CD14-positive monocyte (primary cell): ENCODE measurements at regions not wholly inside any gene's neighbourhood (a gene's known extent, or its start where the extent isn't known, plus 50 kb on each side); places are given as distances from the start of the nearest gene placed in this dataset.

ENCODE experiments used
- DNase-seq, 3 donors: peaks; one replicate each; pipeline ENCODE4 v3.0.0-alpha.2; 2011 to 2022
- H2AFZ ChIP-seq: 2 replicates; pipeline ENCODE4 v1.6.0; 2012; ENCODE audit warnings: mild to moderate bottlenecking, low read depth, low read length, inconsistent platforms; ENCODE audit not compliant: insufficient read depth, poor library complexity, severe bottlenecking
- H3K27ac ChIP-seq, 2 donors: 1 replicate in 1 of 2; 2 replicates in 1 of 2; pipeline ENCODE4 v1.5.1; 2012 to 2013; ENCODE audit warnings: low read length in 2 of 2, control low read depth in 1 of 2, inconsistent platforms in 1 of 2, low read depth in 1 of 2, mild to moderate bottlenecking in 1 of 2
- H3K27me3 ChIP-seq, 2 donors: one replicate each; pipeline versions ENCODE4 v1.6.0 to v1.6.1; 2011 to 2013; ENCODE audit warnings: low read length in 2 of 2; ENCODE audit not compliant: control insufficient read depth in 2 of 2, insufficient read depth in 2 of 2
- H3K36me3 ChIP-seq, 2 donors: replicated peaks in 1 of 2; 1 replicate in 1 of 2; 2 replicates in 1 of 2; pipeline versions ENCODE4 v1.5.1 to v1.6.1; 2012 to 2013; ENCODE audit warnings: low read length in 2 of 2, control low read depth in 1 of 2, inconsistent platforms in 1 of 2, mild to moderate bottlenecking in 1 of 2; ENCODE audit not compliant: insufficient read depth in 2 of 2, control insufficient read depth in 1 of 2
- H3K4me1 ChIP-seq, 2 donors: 1 replicate in 1 of 2; 2 replicates in 1 of 2; pipeline versions ENCODE4 v1.5.1 to v1.6.1; 2012 to 2013; ENCODE audit warnings: low read length in 2 of 2, control low read depth in 1 of 2, inconsistent platforms in 1 of 2, mild to moderate bottlenecking in 1 of 2, moderate library complexity in 1 of 2; ENCODE audit not compliant: insufficient read depth in 2 of 2, control insufficient read depth in 1 of 2
- H3K4me2 ChIP-seq: replicated peaks from 2 replicates; pipeline ENCODE3; 2012; ENCODE audit warnings: low read length, moderate library complexity, mild to moderate bottlenecking; ENCODE audit not compliant: poor library complexity, severe bottlenecking; ENCODE audit errors: extremely low read depth
- H3K4me3 ChIP-seq, 3 experiments: fragments of 200-600 bp in 1 of 3; sonication (generic) in 1 of 3; replicated peaks in 1 of 3; 1 replicate in 2 of 3; 2 replicates in 1 of 3; pipeline ENCODE4 v1.5.1; 2011 to 2013; ENCODE audit warnings: low read length in 3 of 3, mild to moderate bottlenecking in 3 of 3, control low read depth in 2 of 3, low read depth in 2 of 3, inconsistent platforms in 1 of 3, moderate library complexity in 1 of 3
- H3K79me2 ChIP-seq: 2 replicates; pipeline ENCODE4 v1.6.0; 2012; ENCODE audit warnings: mild to moderate bottlenecking, control low read depth, inconsistent platforms, low read length, moderate library complexity; ENCODE audit not compliant: insufficient read depth
- H3K9ac ChIP-seq: 2 replicates; pipeline ENCODE4 v1.6.0; 2017; ENCODE audit warnings: low read length, mild to moderate bottlenecking; ENCODE audit not compliant: insufficient read depth, poor library complexity, severe bottlenecking
- H3K9me3 ChIP-seq, 2 donors: replicated peaks in 1 of 2; 1 replicate in 1 of 2; 2 replicates in 1 of 2; pipeline versions ENCODE4 v1.5.1 to v1.6.1; 2012 to 2013; ENCODE audit warnings: low read length in 2 of 2, control low read depth in 1 of 2; ENCODE audit not compliant: control insufficient read depth in 1 of 2, insufficient read depth in 1 of 2
- H4K20me1 ChIP-seq: 2 replicates; pipeline ENCODE4 v1.6.0; 2012; ENCODE audit warnings: mild to moderate bottlenecking, low read length, control low read depth, moderate library complexity; ENCODE audit not compliant: insufficient read depth
- H3K27ac Mint-ChIP-seq, 7 donors: one replicate each; pipeline ENCODE4 v1.8.0; 2020; ENCODE audit warnings: mild to moderate bottlenecking in 7 of 7, mixed read lengths in 7 of 7, moderate library complexity in 6 of 7, inconsistent platforms in 2 of 7
- H3K27me3 Mint-ChIP-seq, 3 donors: one replicate each; pipeline ENCODE4 v1.8.0; 2021 to 2022; ENCODE audit warnings: low read depth in 3 of 3, mild to moderate bottlenecking in 3 of 3, mixed read lengths in 3 of 3, moderate library complexity in 3 of 3, inconsistent platforms in 1 of 3
- H3K36me3 Mint-ChIP-seq, 2 donors: one replicate each; pipeline ENCODE4 v1.8.0; 2020; ENCODE audit warnings: mixed read lengths in 2 of 2, inconsistent platforms in 1 of 2, mild to moderate bottlenecking in 1 of 2
- H3K4me1 Mint-ChIP-seq: one replicate; pipeline ENCODE4 v1.8.0; 2020; ENCODE audit warnings: mild to moderate bottlenecking, mixed read lengths
- H3K4me3 Mint-ChIP-seq, 2 donors: one replicate each; pipeline ENCODE4 v1.8.0; 2020; ENCODE audit warnings: mild to moderate bottlenecking in 2 of 2, mixed read lengths in 2 of 2, moderate library complexity in 1 of 2
- H3K9me3 Mint-ChIP-seq, 7 donors: one replicate each; pipeline ENCODE4 v1.8.0; 2020 to 2022; ENCODE audit warnings: mixed read lengths in 7 of 7, mild to moderate bottlenecking in 6 of 7, moderate library complexity in 6 of 7, inconsistent platforms in 2 of 7
- CTCF ChIP-seq: fragments of 200-600 bp; IDR thresholded peaks from one replicate; pipeline ENCODE4 v1.8.0; 2022; ENCODE audit warnings: antibody characterized with exemption, mild to moderate bottlenecking
- WGBS: methylation state at CpG from one replicate; pipeline ENCODE4 v1.1.5; 2013; ENCODE audit warnings: missing lambda C conversion rate; ENCODE audit not compliant: insufficient coverage; 5-methylcytosine and 5-hydroxymethylcytosine counted together
- intact Hi-C, 2 donors: fragments of 100-400 bp; cut with micrococcal nuclease; formaldehyde crosslinking; loops; one replicate each; pipeline versions ENCODE4 v1.15.0 to v1.15.1; 2023

GRCh38 chr16:20181416-20181815, 107.7 kb upstream of the GPR139 start:
- intact Hi-C loops: no loop called here
- Histone ChIP-seq H3K4me2 (no peak overlapping the region), H2AFZ (no peak overlapping the region), H3K79me2 (no peaks in the 10 kb centered on the region), H3K9ac (no peak overlapping the region), H3K27me3 (no peaks in the 10 kb centered on the region), H3K4me3 (no peak overlapping the region), H3K9me3 (no peaks in the 10 kb centered on the region), H3K36me3 (no peaks in the 10 kb centered on the region), H4K20me1 (no peaks in the 10 kb centered on the region), H3K27ac (no peak overlapping the region), H3K4me1 (no peaks in the 10 kb centered on the region)
- no peaks in the 10 kb centered on the region for H3K36me3 Mint-ChIP-seq
- DNase-seq: no peak
- 96% methylated on average over 3 of the region's 4 CpGs for WGBS
- no peak overlapping the region for H3K4me3 Mint-ChIP-seq
- peaks cover 0 to 4% (median 2%) of the 10 kb centered on the region in 7 donors for H3K9me3 Mint-ChIP-seq
- no peaks in the 10 kb centered on the region for H3K4me1 Mint-ChIP-seq
- no peak for TF ChIP-seq CTCF
- H3K27ac Mint-ChIP-seq: no peak overlapping the region
- H3K27me3 Mint-ChIP-seq: peaks cover 0 to 3% (median 0%) of the 10 kb centered on the region in 3 donors

GRCh38 chr16:20178297-20178696, 104.6 kb upstream of the GPR139 start:
- H3K4me3 ChIP-seq: no peak overlapping the region
- no peaks in the 10 kb centered on the region for H3K4me1 Mint-ChIP-seq
- peaks cover 0 to 6% (median 4%) of the 10 kb centered on the region in 3 donors for H3K27me3 Mint-ChIP-seq
- no peaks in the 10 kb centered on the region for H3K27me3 ChIP-seq
- H3K4me1 ChIP-seq: no peaks in the 10 kb centered on the region
- no peak for TF ChIP-seq CTCF
- H3K36me3 Mint-ChIP-seq: no peaks in the 10 kb centered on the region
- no peak overlapping the region for H2AFZ ChIP-seq
- WGBS: 94% methylated on average over 3 of the region's 5 CpGs
- H3K9me3 ChIP-seq: no peaks in the 10 kb centered on the region
- H3K4me3 Mint-ChIP-seq: peak overlapping the region in 1 of 2 donors; percentile 45
- H3K36me3 ChIP-seq: no peaks in the 10 kb centered on the region
- intact Hi-C loops: no loop called here
- H3K27ac Mint-ChIP-seq: no peak overlapping the region
- H4K20me1 ChIP-seq: no peaks in the 10 kb centered on the region
- no peak overlapping the region for H3K4me2 ChIP-seq
- no peak for DNase-seq
- no peak overlapping the region for H3K9ac ChIP-seq
- H3K79me2 ChIP-seq: no peaks in the 10 kb centered on the region
- peaks cover 0 to 4% (median 0%) of the 10 kb centered on the region in 7 donors for H3K9me3 Mint-ChIP-seq
- no peak overlapping the region for H3K27ac ChIP-seq
